ENCODE measurements at regions not wholly inside any gene's neighbourhood (a gene's known extent, or its start where the extent isn't known, plus 50 kb on each side); places are given as distances from the start of the nearest gene placed in this dataset.

GRCh38 chr5:93831449-93831848, 90.0 kb upstream of the POU5F2 start:
- DNase-seq (ENCODE audit: low spot score in 2 of 2): no peak
- Mint-ChIP-seq H3K4me3 (no peak overlapping the region), H3K36me3 (ENCODE audit: insufficient read depth) (no peaks in the 10 kb centered on the region), H3K27ac (ENCODE audit: low read depth) (no peak overlapping the region), H3K9me3 (peaks cover 11% of the 10 kb centered on the region), H3K4me1 (no peaks in the 10 kb centered on the region), H3K27me3 (no peaks in the 10 kb centered on the region)
- ATAC-seq (replicated peaks; ENCODE audit: extremely low read depth, poor library complexity, severe bottlenecking): no peak

DNA sequence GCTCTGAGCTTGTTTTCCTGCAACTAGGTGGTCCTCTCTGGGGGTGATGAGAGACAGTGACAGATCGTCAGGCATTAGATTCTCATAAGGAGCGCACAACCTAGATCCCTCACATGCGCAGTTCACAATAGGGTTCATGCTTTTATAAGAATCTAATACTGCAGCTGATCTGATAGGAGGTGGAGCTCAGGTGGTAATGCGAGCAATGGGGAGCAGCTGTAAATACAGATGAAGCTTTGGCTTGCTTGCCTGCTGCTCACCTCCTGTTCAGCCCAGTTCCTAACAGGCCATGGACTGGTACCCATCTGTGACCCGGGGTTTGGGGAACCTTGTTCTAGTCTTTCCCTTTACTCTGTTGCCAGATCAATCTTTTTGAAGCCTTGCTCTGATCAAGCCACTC, 89.5 kb upstream of the POU5F2 start:
- no peak for DNase-seq (ENCODE audit: low spot score in 2 of 2)
- Mint-ChIP-seq H3K27ac (ENCODE audit: low read depth) (no peak overlapping the region), H3K36me3 (ENCODE audit: insufficient read depth) (no peaks in the 10 kb centered on the region), H3K4me3 (no peak overlapping the region), H3K27me3 (no peaks in the 10 kb centered on the region), H3K9me3 (peaks cover 11% of the 10 kb centered on the region), H3K4me1 (no peaks in the 10 kb centered on the region)
- no peak for ATAC-seq (replicated peaks; ENCODE audit: extremely low read depth, poor library complexity, severe bottlenecking)

- H3K4me3 Mint-ChIP-seq: no peak overlapping the region
These were observed 87.9 kb upstream of the POU5F2 start for GRCh38 chr5:93829346-93829745.

DNA sequence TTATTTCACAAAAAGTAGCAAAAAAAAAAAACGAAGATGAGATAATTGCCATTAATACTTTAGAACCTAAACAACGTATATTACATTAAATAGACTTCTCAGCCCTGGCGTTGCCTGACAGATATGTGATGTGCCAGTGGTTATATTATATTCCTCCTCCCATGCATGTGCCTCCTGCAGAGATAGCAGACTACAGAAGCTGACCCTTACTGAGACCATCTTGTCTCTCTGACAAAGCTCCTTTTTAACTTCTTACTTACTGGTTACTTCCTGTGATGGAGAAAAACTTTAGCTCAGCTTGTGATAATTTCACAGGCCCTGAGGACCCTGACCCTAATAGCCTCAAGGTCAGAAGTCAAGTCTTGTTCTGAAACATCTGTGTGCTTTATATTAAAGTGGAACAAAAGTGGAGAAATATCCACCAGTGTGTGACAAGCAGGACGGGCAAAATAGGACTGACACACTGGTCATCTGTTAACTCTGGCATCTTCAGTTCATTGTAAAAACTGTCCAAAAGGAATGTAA, 80.6 kb upstream of the POU5F2 start:
- no peak overlapping the region for H3K4me3 Mint-ChIP-seq
- H3K36me3 Mint-ChIP-seq (ENCODE audit: insufficient read depth): peaks cover 2% of the 10 kb centered on the region
- no peak for ATAC-seq (replicated peaks; ENCODE audit: extremely low read depth, poor library complexity, severe bottlenecking)
- H3K9me3 Mint-ChIP-seq: no peaks in the 10 kb centered on the region
- no peak for DNase-seq (ENCODE audit: low spot score in 2 of 2)
- H3K27me3 Mint-ChIP-seq: no peaks in the 10 kb centered on the region
- H3K4me1 Mint-ChIP-seq: no peaks in the 10 kb centered on the region
- no peak overlapping the region for H3K27ac Mint-ChIP-seq (ENCODE audit: low read depth)

More at GRCh38 chr5:93829346-93829745, 87.9 kb upstream of the POU5F2 start:
- H3K36me3 Mint-ChIP-seq (ENCODE audit: insufficient read depth): no peaks in the 10 kb centered on the region
- H3K27me3 Mint-ChIP-seq: no peaks in the 10 kb centered on the region
- DNase-seq (ENCODE audit: low spot score in 2 of 2): no peak
- ATAC-seq (replicated peaks; ENCODE audit: extremely low read depth, poor library complexity, severe bottlenecking): no peak
- peaks cover 11% of the 10 kb centered on the region for H3K9me3 Mint-ChIP-seq
- H3K27ac Mint-ChIP-seq (ENCODE audit: low read depth): no peak overlapping the region
- no peaks in the 10 kb centered on the region for H3K4me1 Mint-ChIP-seq

DNA sequence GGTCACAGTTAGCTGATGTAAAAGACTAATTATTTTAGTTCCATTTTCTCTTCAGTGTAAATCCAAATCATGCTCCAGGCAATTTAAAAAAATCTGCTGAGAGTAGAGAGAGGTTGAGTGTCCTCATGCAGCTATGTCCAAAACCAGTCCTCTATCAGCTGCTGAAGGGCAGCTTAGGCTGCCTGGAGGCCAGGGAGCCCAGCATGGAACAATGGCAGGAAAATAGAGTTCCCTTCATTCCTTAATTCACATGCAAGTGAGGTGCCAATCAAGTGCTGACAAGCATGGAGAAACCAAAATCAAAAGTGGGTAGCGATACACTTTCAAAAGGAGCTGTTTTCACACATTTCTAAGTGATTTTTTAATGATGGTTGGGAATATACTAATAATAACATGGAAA, 78.3 kb upstream of the POU5F2 start:
- H3K9me3 Mint-ChIP-seq: no peaks in the 10 kb centered on the region
- no peak overlapping the region for H3K27ac Mint-ChIP-seq (ENCODE audit: low read depth)
- H3K36me3 Mint-ChIP-seq (ENCODE audit: insufficient read depth): peaks cover 6% of the 10 kb centered on the region
- peaks cover 7% of the 10 kb centered on the region for H3K4me1 Mint-ChIP-seq
- no peaks in the 10 kb centered on the region for H3K27me3 Mint-ChIP-seq
- no peak for DNase-seq (ENCODE audit: low spot score in 2 of 2)
- no peak for ATAC-seq (replicated peaks; ENCODE audit: extremely low read depth, poor library complexity, severe bottlenecking)
- H3K4me3 Mint-ChIP-seq: no peak overlapping the region

DNA sequence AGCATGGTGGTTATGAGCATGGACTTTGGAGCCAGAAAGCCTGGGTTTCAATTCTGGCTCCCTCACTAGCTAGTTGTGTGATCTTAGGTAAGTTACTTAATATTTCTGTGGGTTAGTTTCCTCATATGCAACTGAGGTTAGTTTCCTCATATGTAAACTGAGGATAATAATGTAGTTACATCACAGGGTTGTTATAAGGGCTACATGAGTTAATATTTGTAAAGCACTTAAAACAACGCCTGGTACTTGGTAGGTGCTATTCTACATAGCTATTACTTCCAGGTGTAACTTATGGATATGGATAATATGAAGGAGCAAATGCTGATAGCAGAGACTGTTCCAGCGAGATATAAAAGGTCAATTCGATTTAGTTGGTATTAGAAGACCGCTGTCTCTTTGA, 69.4 kb upstream of the POU5F2 start:
- no peaks in the 10 kb centered on the region for H3K9me3 Mint-ChIP-seq
- H3K27me3 Mint-ChIP-seq: no peaks in the 10 kb centered on the region
- no peak overlapping the region for H3K27ac Mint-ChIP-seq (ENCODE audit: low read depth)
- peaks cover 3% of the 10 kb centered on the region for H3K36me3 Mint-ChIP-seq (ENCODE audit: insufficient read depth)
- ATAC-seq (replicated peaks; ENCODE audit: extremely low read depth, poor library complexity, severe bottlenecking): no peak
- no peak overlapping the region for H3K4me3 Mint-ChIP-seq
- H3K4me1 Mint-ChIP-seq: peaks cover 4% of the 10 kb centered on the region
- DNase-seq (ENCODE audit: low spot score in 2 of 2): no peak

- Mint-ChIP-seq H3K27ac (ENCODE audit: low read depth) (no peak overlapping the region), H3K4me3 (no peak overlapping the region), H3K36me3 (ENCODE audit: insufficient read depth) (no peaks in the 10 kb centered on the region), H3K4me1 (no peaks in the 10 kb centered on the region), H3K9me3 (no peaks in the 10 kb centered on the region), H3K27me3 (no peaks in the 10 kb centered on the region)
- ATAC-seq (replicated peaks; ENCODE audit: extremely low read depth, poor library complexity, severe bottlenecking): no peak
- no peak for DNase-seq (ENCODE audit: low spot score in 2 of 2)
These were observed 68.0 kb upstream of the POU5F2 start for GRCh38 chr5:93809430-93809829.

DNA sequence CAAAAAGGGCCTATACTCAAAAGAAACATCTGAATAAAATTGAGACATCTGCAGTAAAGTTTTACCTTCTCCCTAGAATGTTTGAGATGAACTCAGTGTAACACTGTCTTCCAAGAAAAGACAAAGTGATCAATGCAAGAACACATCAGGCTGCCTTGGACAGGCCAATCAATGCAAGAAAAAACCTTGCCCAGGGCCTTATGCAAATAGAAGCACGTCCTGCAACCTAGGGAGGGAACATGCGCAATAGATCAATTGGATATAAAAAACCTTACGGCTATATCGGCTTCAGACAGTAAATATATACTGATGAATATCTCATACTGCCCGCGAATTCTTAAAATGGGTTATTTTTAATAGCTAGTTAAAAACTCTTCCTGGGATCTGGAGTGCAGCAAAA, 66.4 kb upstream of the POU5F2 start:
- H3K4me1 Mint-ChIP-seq: no peaks in the 10 kb centered on the region
- ATAC-seq (replicated peaks; ENCODE audit: extremely low read depth, poor library complexity, severe bottlenecking) (no peak), DNase-seq (ENCODE audit: low spot score in 2 of 2) (no peak)
- H3K4me3 Mint-ChIP-seq: no peak overlapping the region
- no peaks in the 10 kb centered on the region for H3K27me3 Mint-ChIP-seq
- H3K27ac Mint-ChIP-seq (ENCODE audit: low read depth): no peak overlapping the region
- no peaks in the 10 kb centered on the region for H3K9me3 Mint-ChIP-seq
- no peaks in the 10 kb centered on the region for H3K36me3 Mint-ChIP-seq (ENCODE audit: insufficient read depth)

DNA sequence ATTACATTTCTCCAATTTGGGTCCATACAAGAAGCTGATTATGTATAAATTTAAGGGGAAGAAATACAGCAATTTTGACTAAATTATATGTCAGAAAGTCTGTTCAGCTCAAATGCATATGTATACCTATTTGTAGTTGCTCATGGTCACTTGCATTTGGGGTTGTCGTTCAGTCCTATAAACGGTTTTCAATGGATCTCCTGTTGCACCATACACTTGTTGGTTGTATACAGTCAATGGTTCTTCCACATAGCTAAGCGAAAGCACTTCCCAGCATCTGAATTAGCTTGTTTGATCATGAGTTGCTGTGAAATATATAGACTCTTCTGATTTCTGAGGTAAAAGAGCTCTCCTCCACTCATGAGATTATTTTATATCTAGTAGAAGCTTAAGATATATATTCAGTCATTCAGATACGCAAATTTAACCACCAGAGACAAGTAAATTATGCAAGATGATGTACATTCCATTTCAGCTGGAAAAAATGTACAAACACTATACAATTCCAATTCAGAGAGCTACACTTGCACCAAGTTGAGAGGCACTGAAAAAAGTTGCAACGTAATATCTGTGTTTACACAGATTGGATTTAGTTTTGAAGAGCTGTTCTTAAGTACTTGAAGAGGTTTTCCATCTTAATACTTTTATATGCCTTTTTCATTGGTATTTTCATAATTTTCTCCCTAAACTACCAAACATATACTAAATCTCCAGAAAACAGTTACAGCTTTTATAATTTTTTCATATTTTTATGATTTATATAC, 64.4 kb upstream of the POU5F2 start:
- Mint-ChIP-seq H3K27ac (ENCODE audit: low read depth) (no peak overlapping the region), H3K9me3 (no peaks in the 10 kb centered on the region), H3K4me1 (no peaks in the 10 kb centered on the region), H3K27me3 (no peaks in the 10 kb centered on the region), H3K4me3 (no peak overlapping the region), H3K36me3 (ENCODE audit: insufficient read depth) (no peaks in the 10 kb centered on the region)
- DNase-seq (ENCODE audit: low spot score in 2 of 2) (no peak), ATAC-seq (replicated peaks; ENCODE audit: extremely low read depth, poor library complexity, severe bottlenecking) (no peak)

GRCh38 chr5:93800988-93801811, 59.8 kb upstream of the POU5F2 start:
- DNase-seq (ENCODE audit: low spot score in 2 of 2) (no peak), ATAC-seq (replicated peaks; ENCODE audit: extremely low read depth, poor library complexity, severe bottlenecking) (no peak)
- Mint-ChIP-seq H3K27me3 (no peaks in the 10 kb centered on the region), H3K9me3 (no peaks in the 10 kb centered on the region), H3K4me1 (no peaks in the 10 kb centered on the region), H3K4me3 (no peak overlapping the region), H3K36me3 (ENCODE audit: insufficient read depth) (no peaks in the 10 kb centered on the region), H3K27ac (ENCODE audit: low read depth) (no peak overlapping the region)

DNA sequence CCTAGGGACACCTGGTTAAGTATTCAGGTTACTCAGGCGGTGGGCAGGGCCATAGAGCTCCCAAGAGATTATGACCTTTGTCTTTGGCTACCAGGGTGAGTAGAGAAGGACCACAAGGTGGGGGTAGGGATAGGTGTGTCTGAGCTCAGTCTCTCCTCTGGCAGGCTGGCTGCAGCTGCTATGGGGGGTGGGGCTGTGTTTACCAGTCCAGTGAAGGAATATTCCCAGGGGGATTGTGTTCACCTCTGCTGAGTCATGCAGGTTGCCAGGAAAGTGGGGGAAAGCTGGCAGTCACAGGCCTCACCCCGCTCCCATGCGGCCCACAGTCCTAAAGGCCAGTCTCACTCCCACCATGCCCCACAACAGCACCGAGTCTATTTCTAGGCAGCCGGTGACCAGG, 53.6 kb upstream of the POU5F2 start:
- no peak for ATAC-seq (replicated peaks; ENCODE audit: extremely low read depth, poor library complexity, severe bottlenecking)
- no peaks in the 10 kb centered on the region for H3K27me3 Mint-ChIP-seq
- no peak overlapping the region for H3K4me3 Mint-ChIP-seq
- H3K4me1 Mint-ChIP-seq: peaks cover 10% of the 10 kb centered on the region
- DNase-seq (ENCODE audit: low spot score in 2 of 2): no peak
- peaks cover 2% of the 10 kb centered on the region for H3K36me3 Mint-ChIP-seq (ENCODE audit: insufficient read depth)
- no peak overlapping the region for H3K27ac Mint-ChIP-seq (ENCODE audit: low read depth)
- H3K9me3 Mint-ChIP-seq: no peaks in the 10 kb centered on the region

GRCh38 chr5:93793159-93793781, 51.9 kb upstream of the POU5F2 start:
- peaks cover 10% of the 10 kb centered on the region for H3K4me1 Mint-ChIP-seq
- no peak overlapping the region for H3K4me3 Mint-ChIP-seq
- H3K27ac Mint-ChIP-seq (ENCODE audit: low read depth): no peak overlapping the region
- peaks cover 2% of the 10 kb centered on the region for H3K36me3 Mint-ChIP-seq (ENCODE audit: insufficient read depth)
- no peaks in the 10 kb centered on the region for H3K27me3 Mint-ChIP-seq
- DNase-seq (ENCODE audit: low spot score in 2 of 2): no peak
- H3K9me3 Mint-ChIP-seq: no peaks in the 10 kb centered on the region
- ATAC-seq (replicated peaks; ENCODE audit: extremely low read depth, poor library complexity, severe bottlenecking): no peak
